22Rv1 (cell line): ENCODE measurements at regions not wholly inside any gene's neighbourhood (a gene's known extent, or its start where the extent isn't known, plus 50 kb on each side); places are given as distances from the start of the nearest gene placed in this dataset.

Experiments used
- CTCF ChIP-seq: fragments of 450-650 bp; IDR thresholded peaks from 2 replicates; pipeline ENCODE4 v1.5.1; 2017; ENCODE audit warnings: mild to moderate bottlenecking
- ZFX ChIP-seq: fragments of 450-650 bp; IDR thresholded peaks from 2 replicates; pipeline ENCODE4 v1.6.1; 2017; ENCODE audit warnings: antibody characterized with exemption, borderline replicate concordance

GRCh38 chr11:15313862-15314261 is 199.1 kb downstream of the INSC start:
- no peak for TF ChIP-seq CTCF
- TF ChIP-seq ZFX: no peak
